K562 (cell line): ENCODE measurements at regions not wholly inside any gene's neighbourhood (a gene's known extent, or its start where the extent isn't known, plus 50 kb on each side); places are given as distances from the start of the nearest gene placed in this dataset.

Source experiments
- ATAC-seq: fragments of 200-7000 bp; cut with Tn5 transposase; 3 replicates; pipeline ENCODE4 v1.9.1; 2020; ENCODE audit warnings: moderate library complexity
- BruUV-seq: library from RNA; stranded (reverse); fragments of 400-500 nt; replicated peaks from 2 replicates; lab custom pipeline; 2021; lab: Mats Ljungman, UMichigan
- CTCF ChIA-PET: fragments of 300-600 bp; formaldehyde crosslinking; extraction: SDS; loops from one replicate; lab custom pipeline; 2021; ENCODE audit warnings: low intra/inter-chr PET ratio; lab: Yijun Ruan, JAX
- POLR2A ChIA-PET: fragments of 300-600, 350-650 bp; sonication (Branson Sonifier 250); formaldehyde crosslinking; extraction: SDS; loops from one replicate; lab custom pipeline; 2021; ENCODE audit warnings: antibody characterized with exemption, inconsistent platforms; lab: Yijun Ruan, JAX
- DNase-seq, 4 experiments: peaks; one replicate each; pipeline versions ENCODE4 v3.0.0 to v3.0.0-alpha.2; 2011 to 2018; ENCODE audit warnings: low spot score in 3 of 4, mixed read lengths in 3 of 4; ENCODE audit errors: extremely low read depth in 1 of 4
- FAIRE-seq: peaks from 2 replicates; lab custom pipeline; 2011; peaks lifted over from hg19 to GRCh38; lab: Jason Lieb, UNC
- H2AFZ ChIP-seq: 2 replicates; pipeline ENCODE4 v1.6.0; 2011; ENCODE audit warnings: low read depth, low read length, control low read depth, inconsistent platforms
- H3K27ac ChIP-seq: fragments of 200-600 bp; 3 replicates; pipeline ENCODE4 v1.8.0; 2011; ENCODE audit warnings: low read depth, mild to moderate bottlenecking, control low read depth, inconsistent platforms, low read length, moderate library complexity, mixed read lengths; ENCODE audit errors: extremely low read depth
- H3K27me3 ChIP-seq, 2 experiments: fragments of 300-600 bp in 1 of 2; 2 replicates in 1 of 2; 3 replicates in 1 of 2; pipeline versions ENCODE4 v1.6.0 to v1.8.0; 2011; ENCODE audit warnings: inconsistent platforms in 2 of 2, low read length in 2 of 2, mild to moderate bottlenecking in 1 of 2, mixed read lengths in 1 of 2, moderate library complexity in 1 of 2; ENCODE audit not compliant: control insufficient read depth in 2 of 2, insufficient read depth in 2 of 2
- H3K36me3 ChIP-seq: fragments of 300-600 bp; 3 replicates; pipeline ENCODE4 v1.8.0; 2011; ENCODE audit warnings: mild to moderate bottlenecking, low read length, inconsistent platforms; ENCODE audit not compliant: control insufficient read depth, insufficient read depth
- H3K4me1 ChIP-seq, 2 experiments: fragments of 200-600 bp in 1 of 2; replicated peaks in 1 of 2; 2 replicates in 1 of 2; 3 replicates in 1 of 2; pipeline versions ENCODE4 v1.5.1 to v1.8.0; 2011; ENCODE audit warnings: inconsistent platforms in 2 of 2, low read length in 2 of 2, mild to moderate bottlenecking in 1 of 2, mixed read lengths in 1 of 2, moderate library complexity in 1 of 2; ENCODE audit not compliant: control insufficient read depth in 2 of 2, insufficient read depth in 2 of 2
- H3K4me2 ChIP-seq: 2 replicates; pipeline ENCODE4 v1.6.1; 2011; ENCODE audit warnings: low read length, control low read depth, inconsistent platforms, mixed read lengths; ENCODE audit not compliant: insufficient read depth
- H3K4me3 ChIP-seq: fragments of 200-600 bp; sonication (generic), shearing (Covaris generic); 2 replicates; pipeline ENCODE4 v1.5.1; 2016; ENCODE audit warnings: control low read depth, inconsistent platforms
- H3K79me2 ChIP-seq: fragments of 200-600 bp; 3 replicates; pipeline ENCODE4 v1.8.0; 2011; ENCODE audit warnings: low read length, inconsistent platforms; ENCODE audit not compliant: control insufficient read depth, insufficient read depth
- H3K9ac ChIP-seq, 2 experiments: 2 replicates each; pipeline versions ENCODE4 v1.6.0 to v1.6.1; 2011; ENCODE audit warnings: low read depth in 2 of 2, low read length in 2 of 2, control low read depth in 1 of 2, inconsistent platforms in 1 of 2, mild to moderate bottlenecking in 1 of 2, mixed read lengths in 1 of 2; ENCODE audit not compliant: insufficient read depth in 1 of 2
- H3K9me1 ChIP-seq: one replicate; pipeline ENCODE4 v1.6.0; 2011; ENCODE audit warnings: inconsistent platforms, mild to moderate bottlenecking, low read length, moderate library complexity; ENCODE audit not compliant: control insufficient read depth, insufficient read depth
- H3K9me3 ChIP-seq: replicated peaks from 2 replicates; pipeline ENCODE4 v1.5.1; 2011; ENCODE audit warnings: low read depth, low read length, inconsistent platforms; ENCODE audit not compliant: control insufficient read depth, insufficient read depth
- H4K20me1 ChIP-seq: replicated peaks from 2 replicates; pipeline ENCODE4 v1.6.1; 2011; ENCODE audit warnings: low read length, inconsistent platforms, mixed read lengths; ENCODE audit not compliant: control insufficient read depth, insufficient read depth
- ATF7 ChIP-seq: fragments of 450-650 bp; IDR thresholded peaks from 2 replicates; pipeline ENCODE4 v1.7.1; 2014; ENCODE audit warnings: mild to moderate bottlenecking, moderate library complexity
- CLOCK ChIP-seq: fragments of 250-450 bp; sonication (Bioruptor Pico); IDR thresholded peaks from 2 replicates; pipeline ENCODE4 v1.4.0; 2020; ENCODE audit warnings: mild to moderate bottlenecking, moderate library complexity, borderline replicate concordance
- FOS ChIP-seq: IDR thresholded peaks from 3 replicates; pipeline ENCODE4 v1.6.1; 2011; ENCODE audit not compliant: insufficient read length; ENCODE audit errors: extremely low read depth
- GABPA ChIP-seq: fragments of 200-800 bp; sonication (Bioruptor generic); conservative IDR thresholded peaks from 2 replicates; pipeline ENCODE4 v1.6.1; 2016; ENCODE audit warnings: low read depth, missing genetic modification characterization, missing compliant biosample characterization
- HNRNPK ChIP-seq: fragments of 200-400 bp; formaldehyde crosslinking; IDR thresholded peaks from one replicate; pipeline ENCODE4 v1.6.1; 2018; ENCODE audit warnings: mild to moderate bottlenecking, low read depth, low read length; ENCODE audit not compliant: poor library complexity, severe bottlenecking
- IFI16 ChIP-seq: fragments of 250-450 bp; sonication (Bioruptor Pico); IDR thresholded peaks from 2 replicates; pipeline ENCODE4 v2.1.2; 2022; ENCODE audit warnings: mild to moderate bottlenecking, inconsistent platforms
- MCM7 ChIP-seq, 2 experiments: fragments of 450-650 bp; IDR thresholded peaks; 2 replicates each; pipeline ENCODE4 v1.6.1; 2016 to 2018
- NONO ChIP-seq, 2 experiments: fragments of 200-400 bp in 1 of 2; fragments of 450-650 bp in 1 of 2; formaldehyde crosslinking in 1 of 2; IDR thresholded peaks; 2 replicates each; pipeline ENCODE4 v1.6.1; 2017; ENCODE audit warnings: low read depth in 2 of 2, mild to moderate bottlenecking in 2 of 2, moderate library complexity in 2 of 2, low read length in 1 of 2
- NR2C2 ChIP-seq, 2 experiments: fragments of 200-800 bp in 1 of 2; sonication (Bioruptor generic) in 1 of 2; sonication (generic) in 1 of 2; formaldehyde crosslinking in 1 of 2; IDR thresholded peaks; 2 replicates each; pipeline versions ENCODE4 v1.6.1 to v1.8.0; 2016 to 2022; ENCODE audit warnings: mild to moderate bottlenecking in 1 of 2, missing compliant biosample characterization in 1 of 2, missing genetic modification characterization in 1 of 2, missing genetic modification reagents in 1 of 2
- POLR2AphosphoS5 ChIP-seq: IDR thresholded peaks from 2 replicates; pipeline ENCODE4 v1.6.1; 2011; ENCODE audit warnings: mild to moderate bottlenecking, low read depth, low read length, moderate library complexity; ENCODE audit not compliant: control insufficient read depth, insufficient read depth
- RHOXF2B ChIP-seq: fragments of 250-450 bp; sonication (Bioruptor Pico); conservative IDR thresholded peaks from 2 replicates; pipeline ENCODE4 v1.5.1; 2021
- SRSF1 ChIP-seq: fragments of 200-400 bp; formaldehyde crosslinking; IDR thresholded peaks from 2 replicates; pipeline ENCODE4 v1.6.1; 2017; ENCODE audit warnings: mild to moderate bottlenecking, low read depth, low read length, moderate library complexity
- TSC22D4 ChIP-seq: fragments of 450-650 bp; IDR thresholded peaks from 2 replicates; pipeline ENCODE4 v1.6.1; 2016; ENCODE audit warnings: missing genetic modification characterization, missing biosample characterization, control low read depth
- ZNF174 ChIP-seq: fragments of 250-450 bp; sonication (Bioruptor Pico); IDR thresholded peaks from 2 replicates; pipeline ENCODE4 v1.4.0; 2020; ENCODE audit warnings: mild to moderate bottlenecking
- WGBS: fragments of 100-300 bp; shearing (Covaris generic); methylation state at CpG from one replicate; pipeline ENCODE4 v1.1.6; 2016; ENCODE audit warnings: low coverage, mixed read lengths; ENCODE audit not compliant: insufficient coverage; ENCODE audit errors: missing lambda C conversion rate; 5-methylcytosine and 5-hydroxymethylcytosine counted together
- in situ Hi-C: fragments of 300-500 bp; cut with MboI; formaldehyde crosslinking; loops from 4 replicates; pipeline ENCODE4 v1.15.0; 2018; ENCODE audit warnings: inconsistent platforms, mixed read lengths
- intact Hi-C: fragments of 100-400 bp; cut with micrococcal nuclease; formaldehyde crosslinking; loops from 2 replicates; pipeline ENCODE4 v1.14.2; 2022

- Histone ChIP-seq H3K27me3 (no peaks in the 10 kb centered on the region), H3K4me1 (no peaks in the 10 kb centered on the region; a peak in 1 of 5 replicates), H3K79me2 (no peaks in the 10 kb centered on the region), H3K9ac (no peak overlapping the region), H3K4me3 (no peak overlapping the region), H3K4me2 (no peak overlapping the region), H3K27ac (no peak overlapping the region), H3K9me1 (no peaks in the 10 kb centered on the region), H4K20me1 (no peaks in the 10 kb centered on the region), H2AFZ (no peak overlapping the region), H3K36me3 (no peaks in the 10 kb centered on the region), H3K9me3 (no peaks in the 10 kb centered on the region)
- no peak for ATAC-seq
- ChIA-PET POLR2A (no interaction called here), CTCF (no interaction called here)
- intact Hi-C loops, result no loop called here
- DNase-seq, result no peak
- in situ Hi-C loops, result no loop called here
- no peak for FAIRE-seq
- no peak for TF ChIP-seq SRSF1
- no peak for TF ChIP-seq NR2C2 (CRISPR knock-in tag; IDR thresholded peaks at IDR 0.05)
- TF ChIP-seq NR2C2 (tag; IDR thresholded peaks at IDR 0.05), result no peak
- TF ChIP-seq GABPA (tag), result no peak
- TF ChIP-seq IFI16 (CRISPR knock-in tag), result no peak
- no TSS peak for BruUV-seq
- 6% methylated on average over 2 of the region's 2 CpGs for WGBS
Observed at GRCh38 chr5:90133941-90134340, 275.6 kb downstream of the CETN3 start.

GRCh38 chr5:90131383-90132133, 278.0 kb downstream of the CETN3 start:
- FAIRE-seq, result no peak
- 0% methylated on average over 1 of the region's 1 CpG for WGBS
- Histone ChIP-seq H3K9ac (no peak overlapping the region), H3K4me2 (no peak overlapping the region), H3K27ac (no peak overlapping the region), H3K4me1 (no peaks in the 10 kb centered on the region), H2AFZ (no peak overlapping the region), H3K4me3 (no peak overlapping the region), H4K20me1 (no peaks in the 10 kb centered on the region), H3K9me3 (no peaks in the 10 kb centered on the region), H3K79me2 (no peaks in the 10 kb centered on the region), H3K9me1 (no peaks in the 10 kb centered on the region), H3K36me3 (no peaks in the 10 kb centered on the region), H3K27me3 (no peaks in the 10 kb centered on the region)
- DNase-seq, result no peak
- POLR2A ChIA-PET, result no interaction called here
- in situ Hi-C loops (no loop called here), intact Hi-C loops (no loop called here)
- no peak for ATAC-seq
- CTCF ChIA-PET, result no interaction called here
- no TSS peak for BruUV-seq
- TF ChIP-seq ZNF174 (CRISPR knock-in tag), result no peak
- TF ChIP-seq TSC22D4 (tag), result no peak
- no peak for TF ChIP-seq POLR2AphosphoS5
- TF ChIP-seq SRSF1, result no peak
- TF ChIP-seq CLOCK (CRISPR knock-in tag), result no peak
- TF ChIP-seq NONO (IDR thresholded peaks at IDR 0.05; ENCODE audit: low read depth in 2 of 2, low read length in 1 of 2), result no peak
- no peak for TF ChIP-seq HNRNPK
- TF ChIP-seq FOS, result no peak
- no peak for TF ChIP-seq MCM7 (IDR thresholded peaks at IDR 0.05)
- no peak for TF ChIP-seq RHOXF2B (CRISPR knock-in tag)
- no peak for TF ChIP-seq ATF7
